ENCODE measurements at regions not wholly inside any gene's neighbourhood (a gene's known extent, or its start where the extent isn't known, plus 50 kb on each side); places are given as distances from the start of the nearest gene placed in this dataset.

GRCh38 chr6:167590193-167590592 lies 236.5 kb upstream of the AFDN start:
- no peak for DNase-seq (ENCODE audit: low read depth, low spot score)
- Mint-ChIP-seq H3K27me3 (ENCODE audit: low read depth) (no peaks in the 10 kb centered on the region), H3K36me3 (ENCODE audit: low read depth) (peaks cover 24% of the 10 kb centered on the region), H3K4me3 (no peak overlapping the region), H3K4me1 (peaks cover 15% of the 10 kb centered on the region), H3K27ac (ENCODE audit: unreplicated experiment) (no peak overlapping the region), H3K9me3 (peaks cover 28% of the 10 kb centered on the region)
- TF ChIP-seq CTCF (conservative IDR thresholded peaks at IDR 0.05): no peak

Measured in neural crest cell (in vitro differentiated cells).